ENCODE measurements at regions not wholly inside any gene's neighbourhood (a gene's known extent, or its start where the extent isn't known, plus 50 kb on each side); places are given as distances from the start of the nearest gene placed in this dataset.

- no peak for ATAC-seq
- TF ChIP-seq BACH2 (CRISPR knock-in tag; IDR thresholded peaks at IDR 0.05; ENCODE audit: borderline replicate concordance), result no peak
- no peak for TF ChIP-seq ZC3H10 (CRISPR knock-in tag; IDR thresholded peaks at IDR 0.05)
- TF ChIP-seq ZNF565 (CRISPR knock-in tag; conservative IDR thresholded peaks at IDR 0.05; ENCODE audit: low read depth), result no peak
- TF ChIP-seq ZFP3 (CRISPR knock-in tag; IDR thresholded peaks at IDR 0.05), result no peak
- no peak for TF ChIP-seq ESRRG (CRISPR knock-in tag; IDR thresholded peaks at IDR 0.05)
- no peak for TF ChIP-seq SNAI2 (CRISPR knock-in tag; IDR thresholded peaks at IDR 0.05)
- TF ChIP-seq, protein P1, sequence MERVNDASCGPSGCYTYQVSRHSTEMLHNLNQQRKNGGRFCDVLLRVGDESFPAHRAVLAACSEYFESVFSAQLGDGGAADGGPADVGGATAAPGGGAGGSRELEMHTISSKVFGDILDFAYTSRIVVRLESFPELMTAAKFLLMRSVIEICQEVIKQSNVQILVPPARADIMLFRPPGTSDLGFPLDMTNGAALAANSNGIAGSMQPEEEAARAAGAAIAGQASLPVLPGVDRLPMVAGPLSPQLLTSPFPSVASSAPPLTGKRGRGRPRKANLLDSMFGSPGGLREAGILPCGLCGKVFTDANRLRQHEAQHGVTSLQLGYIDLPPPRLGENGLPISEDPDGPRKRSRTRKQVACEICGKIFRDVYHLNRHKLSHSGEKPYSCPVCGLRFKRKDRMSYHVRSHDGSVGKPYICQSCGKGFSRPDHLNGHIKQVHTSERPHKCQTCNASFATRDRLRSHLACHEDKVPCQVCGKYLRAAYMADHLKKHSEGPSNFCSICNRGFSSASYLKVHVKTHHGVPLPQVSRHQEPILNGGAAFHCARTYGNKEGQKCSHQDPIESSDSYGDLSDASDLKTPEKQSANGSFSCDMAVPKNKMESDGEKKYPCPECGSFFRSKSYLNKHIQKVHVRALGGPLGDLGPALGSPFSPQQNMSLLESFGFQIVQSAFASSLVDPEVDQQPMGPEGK (CRISPR knock-in tag; IDR thresholded peaks at IDR 0.05; ENCODE audit: borderline replicate concordance), result no peak
- no peak for TF ChIP-seq ZNF8 (CRISPR knock-in tag; IDR thresholded peaks at IDR 0.05)
- TF ChIP-seq, protein P2, sequence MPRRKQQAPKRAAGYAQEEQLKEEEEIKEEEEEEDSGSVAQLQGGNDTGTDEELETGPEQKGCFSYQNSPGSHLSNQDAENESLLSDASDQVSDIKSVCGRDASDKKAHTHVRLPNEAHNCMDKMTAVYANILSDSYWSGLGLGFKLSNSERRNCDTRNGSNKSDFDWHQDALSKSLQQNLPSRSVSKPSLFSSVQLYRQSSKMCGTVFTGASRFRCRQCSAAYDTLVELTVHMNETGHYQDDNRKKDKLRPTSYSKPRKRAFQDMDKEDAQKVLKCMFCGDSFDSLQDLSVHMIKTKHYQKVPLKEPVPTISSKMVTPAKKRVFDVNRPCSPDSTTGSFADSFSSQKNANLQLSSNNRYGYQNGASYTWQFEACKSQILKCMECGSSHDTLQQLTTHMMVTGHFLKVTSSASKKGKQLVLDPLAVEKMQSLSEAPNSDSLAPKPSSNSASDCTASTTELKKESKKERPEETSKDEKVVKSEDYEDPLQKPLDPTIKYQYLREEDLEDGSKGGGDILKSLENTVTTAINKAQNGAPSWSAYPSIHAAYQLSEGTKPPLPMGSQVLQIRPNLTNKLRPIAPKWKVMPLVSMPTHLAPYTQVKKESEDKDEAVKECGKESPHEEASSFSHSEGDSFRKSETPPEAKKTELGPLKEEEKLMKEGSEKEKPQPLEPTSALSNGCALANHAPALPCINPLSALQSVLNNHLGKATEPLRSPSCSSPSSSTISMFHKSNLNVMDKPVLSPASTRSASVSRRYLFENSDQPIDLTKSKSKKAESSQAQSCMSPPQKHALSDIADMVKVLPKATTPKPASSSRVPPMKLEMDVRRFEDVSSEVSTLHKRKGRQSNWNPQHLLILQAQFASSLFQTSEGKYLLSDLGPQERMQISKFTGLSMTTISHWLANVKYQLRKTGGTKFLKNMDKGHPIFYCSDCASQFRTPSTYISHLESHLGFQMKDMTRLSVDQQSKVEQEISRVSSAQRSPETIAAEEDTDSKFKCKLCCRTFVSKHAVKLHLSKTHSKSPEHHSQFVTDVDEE (CRISPR knock-in tag; IDR thresholded peaks at IDR 0.05), result no peak
- no peak for TF ChIP-seq GLIS3 (CRISPR knock-in tag; IDR thresholded peaks at IDR 0.05)
- no peak for TF ChIP-seq ARNTL (CRISPR knock-in tag; IDR thresholded peaks at IDR 0.05; ENCODE audit: borderline replicate concordance, low read depth)
- TF ChIP-seq, protein P3, sequence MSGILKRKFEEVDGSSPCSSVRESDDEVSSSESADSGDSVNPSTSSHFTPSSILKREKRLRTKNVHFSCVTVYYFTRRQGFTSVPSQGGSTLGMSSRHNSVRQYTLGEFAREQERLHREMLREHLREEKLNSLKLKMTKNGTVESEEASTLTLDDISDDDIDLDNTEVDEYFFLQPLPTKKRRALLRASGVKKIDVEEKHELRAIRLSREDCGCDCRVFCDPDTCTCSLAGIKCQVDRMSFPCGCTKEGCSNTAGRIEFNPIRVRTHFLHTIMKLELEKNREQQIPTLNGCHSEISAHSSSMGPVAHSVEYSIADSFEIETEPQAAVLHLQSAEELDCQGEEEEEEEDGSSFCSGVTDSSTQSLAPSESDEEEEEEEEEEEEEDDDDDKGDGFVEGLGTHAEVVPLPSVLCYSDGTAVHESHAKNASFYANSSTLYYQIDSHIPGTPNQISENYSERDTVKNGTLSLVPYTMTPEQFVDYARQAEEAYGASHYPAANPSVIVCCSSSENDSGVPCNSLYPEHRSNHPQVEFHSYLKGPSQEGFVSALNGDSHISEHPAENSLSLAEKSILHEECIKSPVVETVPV (CRISPR knock-in tag; IDR thresholded peaks at IDR 0.05), result no peak
- TF ChIP-seq OSR1 (CRISPR knock-in tag; IDR thresholded peaks at IDR 0.05), result no peak
Measured at GRCh38 chr2:187912950-187913349, 358.7 kb upstream of the TFPI start.

DNA sequence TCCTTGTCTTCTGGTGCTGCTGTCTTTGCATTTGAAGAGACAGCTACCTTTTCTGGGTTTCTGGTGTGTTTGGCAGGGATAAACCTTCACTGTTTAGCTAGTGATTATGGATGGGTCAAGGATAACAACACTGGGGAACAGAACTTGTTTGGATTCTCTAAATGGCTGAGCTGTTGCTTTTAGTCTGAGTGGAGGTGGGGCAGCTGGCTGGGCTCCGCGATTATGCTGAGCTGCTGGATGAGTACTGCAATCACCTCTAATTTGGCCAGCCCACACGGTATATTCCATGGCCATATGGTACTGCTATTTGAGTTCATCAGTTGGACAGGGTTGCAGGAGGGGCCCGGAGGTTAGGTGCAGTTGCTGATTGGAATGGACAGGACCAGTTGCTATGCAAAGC lies 361.6 kb upstream of the TFPI start:
- TF ChIP-seq RARB (CRISPR knock-in tag; IDR thresholded peaks at IDR 0.05) (no peak), CREB5 (CRISPR knock-in tag; IDR thresholded peaks at IDR 0.05; ENCODE audit: low read depth) (no peak), TCF4 (CRISPR knock-in tag; IDR thresholded peaks at IDR 0.05; ENCODE audit: borderline replicate concordance) (no peak), ZNF565 (CRISPR knock-in tag; conservative IDR thresholded peaks at IDR 0.05; ENCODE audit: low read depth) (no peak), ZNF8 (CRISPR knock-in tag; IDR thresholded peaks at IDR 0.05) (no peak), ARNTL (CRISPR knock-in tag; IDR thresholded peaks at IDR 0.05; ENCODE audit: borderline replicate concordance, low read depth) (no peak), ZFP30 (CRISPR knock-in tag; IDR thresholded peaks at IDR 0.05) (no peak), ZC3H10 (CRISPR knock-in tag; IDR thresholded peaks at IDR 0.05) (no peak)
- TF ChIP-seq, protein P1 (CRISPR knock-in tag; IDR thresholded peaks at IDR 0.05; ENCODE audit: borderline replicate concordance), result no peak
- TF ChIP-seq, protein P2 (CRISPR knock-in tag; IDR thresholded peaks at IDR 0.05), result no peak
- ATAC-seq, result no peak

Data from SK-N-SH treated with all-trans-retinoic acid at 6 μM for 48 hours (cell line).